NOMO-1 treated with DMSO at 0.1 percent for 48 hours (cell line): ENCODE measurements at regions not wholly inside any gene's neighbourhood (a gene's known extent, or its start where the extent isn't known, plus 50 kb on each side); places are given as distances from the start of the nearest gene placed in this dataset.
"Not testable (repeated sequence)": the region's sequence is repeated elsewhere in the genome, so short reads cannot be mapped to it uniquely, and the experiment has no call there.

ENCODE experiments used
- DNase-seq: peaks from one replicate; lab custom pipeline; 2025; ENCODE audit not compliant: unreplicated experiment; lab: John Stamatoyannopoulos, UW

- not testable (repeated sequence) for DNase-seq
These were observed 144.6 kb upstream of the DUSP22 start for GRCh38 chr6:147651-148050.

GRCh38 chr6:148051-148984 is 144.0 kb upstream of the DUSP22 start:
- peak; percentile 25 for DNase-seq

GRCh38 chr6:150147-150546 is 142.1 kb upstream of the DUSP22 start:
- DNase-seq: not testable (repeated sequence)

- DNase-seq: not testable (repeated sequence)
These were observed 139.9 kb upstream of the DUSP22 start for GRCh38 chr6:152436-152835.

DNA sequence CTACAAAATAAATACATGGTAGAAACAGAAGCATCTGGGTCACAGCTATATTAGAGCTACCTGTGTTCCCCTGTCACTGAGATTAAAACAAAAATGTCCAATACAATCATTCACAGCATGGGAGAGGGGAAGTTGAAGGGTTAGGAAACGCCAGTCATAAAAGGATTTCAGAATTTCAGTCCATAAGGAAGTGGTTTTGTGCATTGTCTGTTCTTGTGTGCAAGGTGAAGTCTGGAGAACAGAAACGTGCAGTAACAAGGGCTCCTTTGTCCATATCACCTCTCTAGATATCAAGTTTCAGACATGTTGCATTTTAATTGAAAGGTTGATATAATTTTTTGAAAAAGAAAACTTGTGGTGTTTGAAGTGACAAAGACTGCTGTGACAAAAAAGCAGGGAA is 139.3 kb upstream of the DUSP22 start:
- peak; percentile 66 for DNase-seq

DNA sequence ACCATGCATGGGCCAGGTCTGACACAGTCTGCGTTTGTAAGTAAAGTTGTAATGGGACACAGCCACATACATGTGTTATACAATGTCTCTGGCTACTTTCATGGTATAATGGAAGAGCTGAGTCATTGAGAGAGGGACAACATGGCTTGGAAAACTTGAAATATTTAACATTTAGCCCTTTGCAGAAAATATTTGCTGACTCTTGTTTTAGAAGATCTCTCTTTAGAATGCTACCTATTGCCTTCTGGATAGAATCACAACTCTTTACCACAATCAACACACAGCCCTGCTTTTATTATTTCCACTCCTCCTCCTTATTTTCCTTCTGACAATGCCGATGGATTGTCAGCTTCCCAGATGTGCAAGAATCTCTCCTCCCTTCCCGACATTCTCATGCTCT is 138.4 kb upstream of the DUSP22 start:
- DNase-seq: not testable (repeated sequence)

GRCh38 chr6:154321-155092 is 137.8 kb upstream of the DUSP22 start:
- not testable (repeated sequence) for DNase-seq

- no peak for DNase-seq
These were observed 136.3 kb upstream of the DUSP22 start for GRCh38 chr6:156010-156409.

- not testable (repeated sequence) for DNase-seq
These were observed 135.7 kb upstream of the DUSP22 start for GRCh38 chr6:156441-157140.

DNA sequence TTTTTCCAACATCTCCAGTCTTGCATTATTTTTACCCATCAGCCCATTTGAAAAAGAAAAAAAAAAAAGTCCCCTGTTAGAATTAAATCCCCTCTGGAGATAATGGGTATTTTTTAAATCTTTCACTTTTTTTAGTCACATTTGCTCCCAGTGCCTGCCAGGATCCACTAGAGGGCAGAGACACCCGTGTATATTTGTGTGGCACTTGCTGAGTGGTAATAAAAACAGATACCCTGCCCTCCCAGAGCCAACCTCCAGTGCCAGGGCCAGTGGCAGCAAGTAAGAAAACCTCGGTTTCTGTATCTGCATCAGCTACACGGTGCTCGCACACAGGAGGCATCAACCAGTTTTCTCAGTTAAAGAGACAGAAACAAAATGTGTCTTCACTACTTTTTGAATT is 135.1 kb upstream of the DUSP22 start:
- not testable (repeated sequence) for DNase-seq

DNA sequence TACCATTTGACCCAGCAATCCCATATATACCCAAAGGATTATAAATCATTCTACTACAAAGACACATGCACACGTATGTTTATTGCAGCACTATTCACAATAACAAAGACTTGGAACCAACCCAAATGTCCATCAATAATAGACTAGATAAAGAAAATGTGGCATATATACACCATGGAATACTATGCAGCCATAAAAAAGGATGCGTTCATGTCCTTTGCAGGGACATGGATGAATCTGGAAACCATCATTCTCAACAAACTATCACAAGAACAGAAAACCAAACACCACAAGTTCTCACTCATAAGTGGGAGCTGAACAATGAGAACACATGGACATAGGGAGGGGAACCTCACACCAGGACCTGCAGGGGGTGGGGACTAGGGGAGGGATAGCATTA is 130.6 kb upstream of the DUSP22 start:
- DNase-seq: not testable (repeated sequence)

- DNase-seq: no peak
These were observed 127.6 kb upstream of the DUSP22 start for GRCh38 chr6:164720-165119.

DNA sequence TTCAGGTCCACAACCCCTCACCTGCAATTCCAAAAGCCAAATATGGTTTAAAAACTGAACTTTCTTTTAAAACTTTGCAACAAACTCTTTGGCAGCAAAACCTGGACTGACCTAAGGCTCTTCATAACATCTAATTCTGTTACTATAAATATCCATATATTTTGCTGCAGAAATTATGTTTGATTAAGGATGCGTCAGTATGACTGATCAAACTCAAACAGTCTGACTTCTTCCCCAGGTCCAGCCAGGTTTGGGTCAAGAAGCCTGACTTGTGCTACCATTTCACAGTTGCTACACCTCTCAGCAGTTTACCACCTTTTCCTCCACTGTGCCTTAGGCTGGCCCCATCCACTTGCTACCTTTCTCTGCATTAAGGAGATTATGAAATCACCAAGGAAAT is 127.0 kb upstream of the DUSP22 start:
- no peak for DNase-seq

DNA sequence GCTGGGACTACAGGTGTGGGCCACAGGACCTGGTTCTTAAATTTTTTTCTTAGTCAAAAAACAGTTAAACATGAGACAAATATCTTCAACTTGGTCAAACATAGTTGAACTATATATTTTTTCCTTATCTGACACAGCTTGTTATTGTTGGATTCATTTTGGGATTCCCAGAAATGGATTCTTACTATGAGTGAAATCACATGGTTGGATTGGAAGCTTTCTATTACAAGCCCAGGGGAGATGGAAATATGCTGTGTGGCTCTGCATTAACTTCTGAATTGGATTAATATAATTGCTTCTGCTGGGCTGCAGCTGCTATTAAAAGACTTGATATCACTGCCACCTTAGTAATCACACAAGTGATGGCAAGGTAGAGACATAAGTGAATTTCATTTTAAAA is 126.4 kb upstream of the DUSP22 start:
- DNase-seq: no peak

DNA sequence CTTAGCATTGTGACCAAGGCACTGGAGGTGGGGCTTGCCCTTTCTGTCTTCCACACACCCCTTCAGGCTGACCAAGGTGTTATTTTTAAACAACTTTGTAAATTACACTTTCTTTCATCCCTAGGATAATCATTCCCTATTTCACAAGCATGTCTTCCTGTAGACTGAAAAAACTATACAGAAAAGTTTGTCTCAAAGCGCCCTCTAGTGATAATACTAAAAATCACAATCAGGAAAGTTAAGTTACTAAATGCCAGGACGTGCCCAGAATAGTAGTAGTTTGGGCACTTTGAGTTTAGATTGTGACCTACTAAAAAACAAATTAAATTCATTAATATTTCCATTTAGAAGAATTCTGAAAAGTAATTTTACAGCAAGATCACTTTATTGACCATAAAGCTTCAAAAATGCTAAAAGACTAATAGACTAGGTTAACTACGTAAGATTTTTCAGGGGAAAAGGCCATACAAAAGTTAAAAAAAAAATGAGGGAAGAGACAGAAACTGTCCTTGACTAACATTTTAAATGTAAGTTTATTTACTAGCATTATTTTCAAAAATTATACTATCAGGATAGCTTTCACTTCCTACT is 123.3 kb upstream of the DUSP22 start:
- peak; percentile 39 for DNase-seq

DNA sequence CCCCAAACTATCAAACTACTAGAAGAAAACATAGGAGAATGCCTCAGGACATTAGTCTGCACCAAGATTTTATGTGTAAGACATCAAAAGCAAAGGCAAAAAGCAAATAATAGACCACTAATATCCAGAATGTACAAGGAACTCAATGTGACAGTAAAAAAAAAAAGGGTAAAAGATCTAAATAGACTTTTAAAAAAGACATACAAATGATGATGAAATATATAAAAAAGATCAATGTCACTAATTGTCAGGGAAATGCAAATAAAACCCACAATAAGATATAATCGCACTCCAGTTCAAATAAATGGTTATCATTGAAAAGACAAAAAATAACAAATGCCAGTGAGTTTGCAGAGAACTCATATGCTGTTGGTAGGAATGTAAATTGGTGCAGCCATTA is 118.3 kb upstream of the DUSP22 start:
- DNase-seq: no peak

- DNase-seq: no peak
These were observed 116.6 kb upstream of the DUSP22 start for GRCh38 chr6:175680-176079.

DNA sequence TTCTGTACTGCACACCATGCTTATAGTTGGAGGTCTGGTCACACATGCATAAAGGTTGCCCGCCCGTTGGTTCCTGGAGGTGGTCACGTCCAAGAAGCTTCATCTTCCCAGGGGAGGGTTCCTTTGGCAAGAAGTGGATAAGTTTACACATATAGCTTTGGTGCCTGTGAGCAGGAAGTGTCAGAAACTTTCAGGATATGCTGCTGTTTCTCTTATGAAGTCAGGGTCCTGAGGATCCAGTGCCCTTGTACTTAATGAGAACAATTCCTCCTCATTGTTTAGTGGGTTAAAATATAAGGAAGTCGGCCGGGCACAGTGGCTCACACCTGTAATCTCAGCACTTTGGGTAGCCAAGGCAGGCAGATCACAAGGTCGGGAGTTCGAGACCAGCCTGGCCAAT is 115.5 kb upstream of the DUSP22 start:
- no peak for DNase-seq

DNA sequence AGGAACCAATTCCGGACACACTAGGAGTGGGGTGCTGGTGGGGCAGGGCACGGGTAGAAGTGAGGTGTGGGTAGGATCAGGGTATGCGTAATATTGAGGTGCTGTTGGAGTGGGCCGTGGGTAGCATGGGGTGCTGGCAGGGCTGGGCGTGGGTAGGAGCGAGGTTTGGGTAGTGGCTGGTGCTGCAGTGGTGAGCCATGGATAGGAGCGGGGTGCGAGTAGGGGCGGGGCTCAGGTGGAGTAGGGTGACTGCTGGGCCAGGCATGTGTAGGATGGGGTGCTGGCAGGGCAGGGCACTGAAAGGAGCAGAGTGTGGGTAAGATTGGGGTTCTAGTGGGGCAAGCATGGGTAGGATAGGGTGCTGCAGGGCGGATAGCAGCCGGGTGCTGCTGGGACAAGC is 114.2 kb upstream of the DUSP22 start:
- no peak for DNase-seq

DNA sequence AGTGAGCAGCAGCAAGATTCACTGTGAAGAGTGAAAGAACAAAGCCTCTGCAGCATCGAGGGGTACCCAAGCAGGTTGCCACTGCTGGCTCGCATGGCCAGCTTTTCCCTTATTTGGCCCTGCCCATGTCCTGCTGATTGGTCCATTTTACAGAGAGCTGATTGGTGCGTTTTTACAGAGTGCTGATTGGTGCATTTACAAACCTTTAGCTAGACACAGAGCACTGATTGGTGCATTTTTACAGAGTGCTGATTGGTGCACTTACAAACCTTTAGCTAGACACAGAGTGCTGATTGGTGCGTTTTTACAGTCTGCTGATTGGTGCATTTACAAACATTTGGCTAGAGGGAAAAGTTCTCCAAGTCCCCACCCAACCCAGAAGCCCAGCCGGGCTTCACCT is 113.4 kb upstream of the DUSP22 start:
- not testable (repeated sequence) for DNase-seq

GRCh38 chr6:179340-179950 is 112.8 kb upstream of the DUSP22 start:
- no peak for DNase-seq
